HepG2 (cell line): ENCODE measurements at regions not wholly inside any gene's neighbourhood (a gene's known extent, or its start where the extent isn't known, plus 50 kb on each side); places are given as distances from the start of the nearest gene placed in this dataset.
"Not testable (repeated sequence)": the region's sequence is repeated elsewhere in the genome, so short reads cannot be mapped to it uniquely, and the experiment has no call there.

Experiments used
- ARNT ChIP-seq: fragments of 450-650 bp; IDR thresholded peaks from 2 replicates; pipeline ENCODE4 v1.6.1; 2017
- EZH2 ChIP-seq: conservative IDR thresholded peaks from 2 replicates; pipeline ENCODE4 v1.6.1; 2012; ENCODE audit warnings: mild to moderate bottlenecking, low read depth, low read length, moderate library complexity
- HIVEP1 ChIP-seq: sonication (generic); formaldehyde crosslinking; IDR thresholded peaks from 2 replicates; pipeline ENCODE4 v1.4.0; 2020; ENCODE audit warnings: mild to moderate bottlenecking, missing genetic modification reagents
- NCOA5 ChIP-seq: sonication (generic); formaldehyde crosslinking; IDR thresholded peaks from 2 replicates; pipeline ENCODE4 v1.4.0; 2020; ENCODE audit warnings: missing genetic modification reagents
- SP4 ChIP-seq: sonication (generic); formaldehyde crosslinking; IDR thresholded peaks from 2 replicates; pipeline ENCODE4 v1.8.1; 2023; ENCODE audit warnings: mild to moderate bottlenecking, missing genetic modification reagents
- SRF ChIP-seq: IDR thresholded peaks from 2 replicates; pipeline ENCODE4 v1.6.1; 2011; ENCODE audit warnings: mild to moderate bottlenecking, low read depth, low read length, moderate library complexity
- TF ChIP-seq, protein P1 (sequence below): sonication (generic); formaldehyde crosslinking; IDR thresholded peaks from 2 replicates; pipeline ENCODE4 v1.5.0; 2020; ENCODE audit warnings: mild to moderate bottlenecking, missing genetic modification reagents, moderate library complexity

DNA sequence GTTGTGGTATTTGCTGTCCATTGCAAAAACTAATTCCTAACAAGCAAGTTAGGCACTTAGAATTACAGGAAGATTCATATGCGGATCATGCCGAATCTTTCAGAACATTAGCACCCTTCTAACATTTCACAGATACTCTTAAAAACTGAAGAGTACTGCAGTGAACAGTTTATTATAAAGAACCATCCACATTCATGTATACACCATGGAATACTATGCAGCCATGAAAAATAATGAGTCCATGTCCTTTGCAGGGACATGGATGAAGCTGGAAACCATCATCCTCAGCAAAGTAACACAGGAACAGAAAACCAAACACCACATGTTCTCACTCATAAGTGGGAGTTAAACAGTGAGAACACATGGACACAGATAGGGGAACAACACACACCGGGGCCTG lies 319.9 kb downstream of the FGFR2 start:
- TF ChIP-seq, protein P1, sequence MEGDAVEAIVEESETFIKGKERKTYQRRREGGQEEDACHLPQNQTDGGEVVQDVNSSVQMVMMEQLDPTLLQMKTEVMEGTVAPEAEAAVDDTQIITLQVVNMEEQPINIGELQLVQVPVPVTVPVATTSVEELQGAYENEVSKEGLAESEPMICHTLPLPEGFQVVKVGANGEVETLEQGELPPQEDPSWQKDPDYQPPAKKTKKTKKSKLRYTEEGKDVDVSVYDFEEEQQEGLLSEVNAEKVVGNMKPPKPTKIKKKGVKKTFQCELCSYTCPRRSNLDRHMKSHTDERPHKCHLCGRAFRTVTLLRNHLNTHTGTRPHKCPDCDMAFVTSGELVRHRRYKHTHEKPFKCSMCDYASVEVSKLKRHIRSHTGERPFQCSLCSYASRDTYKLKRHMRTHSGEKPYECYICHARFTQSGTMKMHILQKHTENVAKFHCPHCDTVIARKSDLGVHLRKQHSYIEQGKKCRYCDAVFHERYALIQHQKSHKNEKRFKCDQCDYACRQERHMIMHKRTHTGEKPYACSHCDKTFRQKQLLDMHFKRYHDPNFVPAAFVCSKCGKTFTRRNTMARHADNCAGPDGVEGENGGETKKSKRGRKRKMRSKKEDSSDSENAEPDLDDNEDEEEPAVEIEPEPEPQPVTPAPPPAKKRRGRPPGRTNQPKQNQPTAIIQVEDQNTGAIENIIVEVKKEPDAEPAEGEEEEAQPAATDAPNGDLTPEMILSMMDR: not testable (repeated sequence)
- TF ChIP-seq ARNT; SP4; EZH2; HIVEP1 (CRISPR knock-in tag); SRF; NCOA5 (CRISPR knock-in tag): not testable (repeated sequence)
